ENCODE measurements at regions not wholly inside any gene's neighbourhood (a gene's known extent, or its start where the extent isn't known, plus 50 kb on each side); places are given as distances from the start of the nearest gene placed in this dataset.
"Not testable (repeated sequence)": the region's sequence is repeated elsewhere in the genome, so short reads cannot be mapped to it uniquely, and the experiment has no call there.

- POLR2A ChIA-PET (ENCODE audit: unreplicated experiment), result no interaction called here
- Histone ChIP-seq H3F3A (ENCODE audit: insufficient read depth, low read depth) (no peaks in the 10 kb centered on the region), H4K20me1 (ENCODE audit: insufficient read depth) (no peaks in the 10 kb centered on the region), H3K27me3 (ENCODE audit: insufficient read depth, low read depth) (no peaks in the 10 kb centered on the region), H3K9me3 (ENCODE audit: insufficient read depth, low read depth) (no peaks in the 10 kb centered on the region), H3K9me2 (ENCODE audit: insufficient read depth) (no peaks in the 10 kb centered on the region), H3K4me2 (no peak overlapping the region), H2AFZ (no peak overlapping the region), H3K27ac (no peak overlapping the region), H3K4me3 (no peak overlapping the region), H3K4me1 (replicated peaks; ENCODE audit: insufficient read depth) (no peaks in the 10 kb centered on the region), H3K36me3 (ENCODE audit: low read depth) (no peaks in the 10 kb centered on the region), H3K79me2 (ENCODE audit: low read depth) (no peaks in the 10 kb centered on the region)
- no peak for DNase-seq
- CTCF ChIA-PET, result no interaction called here
- intact Hi-C loops (cut with micrococcal nuclease; ENCODE audit: unreplicated experiment), result no loop called here
- BruUV-seq (replicated peaks), result no TSS peak
- TF ChIP-seq EZH2 (IDR thresholded peaks at IDR 0.05; ENCODE audit: low read depth), result no peak
- TF ChIP-seq, protein P1, sequence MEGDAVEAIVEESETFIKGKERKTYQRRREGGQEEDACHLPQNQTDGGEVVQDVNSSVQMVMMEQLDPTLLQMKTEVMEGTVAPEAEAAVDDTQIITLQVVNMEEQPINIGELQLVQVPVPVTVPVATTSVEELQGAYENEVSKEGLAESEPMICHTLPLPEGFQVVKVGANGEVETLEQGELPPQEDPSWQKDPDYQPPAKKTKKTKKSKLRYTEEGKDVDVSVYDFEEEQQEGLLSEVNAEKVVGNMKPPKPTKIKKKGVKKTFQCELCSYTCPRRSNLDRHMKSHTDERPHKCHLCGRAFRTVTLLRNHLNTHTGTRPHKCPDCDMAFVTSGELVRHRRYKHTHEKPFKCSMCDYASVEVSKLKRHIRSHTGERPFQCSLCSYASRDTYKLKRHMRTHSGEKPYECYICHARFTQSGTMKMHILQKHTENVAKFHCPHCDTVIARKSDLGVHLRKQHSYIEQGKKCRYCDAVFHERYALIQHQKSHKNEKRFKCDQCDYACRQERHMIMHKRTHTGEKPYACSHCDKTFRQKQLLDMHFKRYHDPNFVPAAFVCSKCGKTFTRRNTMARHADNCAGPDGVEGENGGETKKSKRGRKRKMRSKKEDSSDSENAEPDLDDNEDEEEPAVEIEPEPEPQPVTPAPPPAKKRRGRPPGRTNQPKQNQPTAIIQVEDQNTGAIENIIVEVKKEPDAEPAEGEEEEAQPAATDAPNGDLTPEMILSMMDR (conservative IDR thresholded peaks at IDR 0.05), result no peak
Observed at GRCh38 chr16:11417487-11417886, 72.2 kb downstream of the RMI2 start.

- H3K4me3 ChIP-seq, result no peak overlapping the region
- H3K4me2 ChIP-seq, result no peak overlapping the region
- BruUV-seq (replicated peaks), result no TSS peak
- ChIA-PET POLR2A (ENCODE audit: unreplicated experiment) (interaction anchor here (0.6 kb wide), 1 partner anchor 321 kb away, joined by 4 read pairs; no protein-coding TSS in a partner anchor), CTCF (interaction anchor here (0.7 kb wide), 1 partner anchor 373 kb away, joined by 3 read pairs; no protein-coding TSS in a partner anchor)
- DNase-seq, result no peak
- no peaks in the 10 kb centered on the region for H3F3A ChIP-seq (ENCODE audit: insufficient read depth, low read depth)
- H4K20me1 ChIP-seq (ENCODE audit: insufficient read depth), result no peaks in the 10 kb centered on the region
- no peaks in the 10 kb centered on the region for H3K27me3 ChIP-seq (ENCODE audit: insufficient read depth, low read depth)
- H3K4me1 ChIP-seq (replicated peaks; ENCODE audit: insufficient read depth), result no peaks in the 10 kb centered on the region
- intact Hi-C loops (cut with micrococcal nuclease; ENCODE audit: unreplicated experiment), result no loop called here
- TF ChIP-seq EZH2 (IDR thresholded peaks at IDR 0.05; ENCODE audit: low read depth), result no peak
- TF ChIP-seq, protein P1 (conservative IDR thresholded peaks at IDR 0.05), result no peak
- H2AFZ ChIP-seq, result no peak overlapping the region
- no peaks in the 10 kb centered on the region for H3K36me3 ChIP-seq (ENCODE audit: low read depth)
- H3K79me2 ChIP-seq (ENCODE audit: low read depth), result no peaks in the 10 kb centered on the region
- H3K27ac ChIP-seq, result no peak overlapping the region
- H3K9me2 ChIP-seq (ENCODE audit: insufficient read depth), result no peaks in the 10 kb centered on the region
- H3K9me3 ChIP-seq (ENCODE audit: insufficient read depth, low read depth), result no peaks in the 10 kb centered on the region
Observed at GRCh38 chr16:11418506-11418905, 73.2 kb downstream of the RMI2 start.

DNA sequence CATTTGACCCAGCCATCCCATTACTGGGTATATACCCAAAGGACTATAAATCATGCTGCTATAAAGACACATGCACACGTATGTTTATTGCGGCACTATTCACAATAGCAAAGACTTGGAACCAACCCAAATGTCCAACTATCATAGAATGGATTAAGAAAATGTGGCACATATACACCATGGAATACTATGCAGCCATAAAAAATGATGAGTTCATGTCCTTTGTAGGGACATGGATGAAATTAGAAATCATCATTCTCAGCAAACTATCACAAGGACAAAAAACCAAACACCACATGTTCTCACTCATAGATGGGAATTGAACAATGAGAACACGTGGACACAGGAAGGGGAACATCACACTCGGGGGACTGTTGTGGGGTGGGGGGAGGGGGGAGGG lies 74.8 kb downstream of the RMI2 start:
- H2AFZ ChIP-seq; H4K20me1 ChIP-seq (ENCODE audit: insufficient read depth); H3K36me3 ChIP-seq (ENCODE audit: low read depth); H3K79me2 ChIP-seq (ENCODE audit: low read depth); H3F3A ChIP-seq (ENCODE audit: insufficient read depth, low read depth); DNase-seq; H3K4me1 ChIP-seq (replicated peaks; ENCODE audit: insufficient read depth); POLR2A ChIA-PET (ENCODE audit: unreplicated experiment); H3K9me2 ChIP-seq (ENCODE audit: insufficient read depth); H3K27me3 ChIP-seq (ENCODE audit: insufficient read depth, low read depth); H3K4me3 ChIP-seq; H3K4me2 ChIP-seq; H3K27ac ChIP-seq; CTCF ChIA-PET; H3K9me3 ChIP-seq (ENCODE audit: insufficient read depth, low read depth); intact Hi-C loops (cut with micrococcal nuclease; ENCODE audit: unreplicated experiment); BruUV-seq (replicated peaks): not testable (repeated sequence)

DNA sequence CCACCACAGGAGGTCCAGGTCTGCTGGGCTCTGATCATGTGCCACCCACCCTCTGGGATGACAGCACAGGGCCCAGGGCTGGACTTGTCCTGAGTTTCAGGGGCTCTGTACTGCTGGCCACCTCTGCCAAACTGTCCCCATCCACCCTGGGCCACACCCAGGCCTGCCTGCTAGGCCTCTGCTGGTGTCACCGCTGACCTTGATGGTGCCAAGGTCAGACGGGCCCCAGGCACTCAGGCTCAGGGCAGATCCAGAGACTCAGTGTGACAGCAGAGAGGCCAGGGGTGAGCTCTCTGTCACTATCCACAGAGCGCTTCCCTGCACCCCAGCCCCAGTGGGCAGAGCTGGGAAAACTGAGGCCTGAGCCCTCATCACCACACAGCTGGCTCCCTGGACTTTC lies 75.6 kb downstream of the RMI2 start:
- POLR2A ChIA-PET (ENCODE audit: unreplicated experiment), result no interaction called here
- Histone ChIP-seq H3K4me1 (replicated peaks; ENCODE audit: insufficient read depth) (no peaks in the 10 kb centered on the region), H3K36me3 (ENCODE audit: low read depth) (no peaks in the 10 kb centered on the region), H3K79me2 (ENCODE audit: low read depth) (no peaks in the 10 kb centered on the region), H3K9me3 (ENCODE audit: insufficient read depth, low read depth) (no peaks in the 10 kb centered on the region), H2AFZ (no peak overlapping the region), H3K9me2 (ENCODE audit: insufficient read depth) (no peaks in the 10 kb centered on the region), H3K4me2 (no peak overlapping the region), H3K27me3 (ENCODE audit: insufficient read depth, low read depth) (no peaks in the 10 kb centered on the region), H4K20me1 (ENCODE audit: insufficient read depth) (no peaks in the 10 kb centered on the region), H3K27ac (no peak overlapping the region), H3F3A (ENCODE audit: insufficient read depth, low read depth) (no peaks in the 10 kb centered on the region), H3K4me3 (no peak overlapping the region)
- CTCF ChIA-PET, result interaction anchor here (0.6 kb wide), 1 partner anchor 15 kb away, joined by 3 read pairs; no protein-coding TSS in a partner anchor
- no TSS peak for BruUV-seq (replicated peaks)
- intact Hi-C loops (cut with micrococcal nuclease; ENCODE audit: unreplicated experiment), result no loop called here
- TF ChIP-seq, protein P1 (conservative IDR thresholded peaks at IDR 0.05), result no peak
- no peak for TF ChIP-seq EZH2 (IDR thresholded peaks at IDR 0.05; ENCODE audit: low read depth)
- DNase-seq, result no peak

Data from PC-9 (cell line).